ENCODE measurements at regions not wholly inside any gene's neighbourhood (a gene's known extent, or its start where the extent isn't known, plus 50 kb on each side); places are given as distances from the start of the nearest gene placed in this dataset.

- Histone ChIP-seq H3K27ac (ENCODE audit: low read depth, low read length, poor library complexity, severe bottlenecking) (no peak overlapping the region), H2AFZ (ENCODE audit: low read length) (no peak overlapping the region), H3K9me2 (ENCODE audit: insufficient read depth, low read length) (no peaks in the 10 kb centered on the region), H3K4me1 (ENCODE audit: insufficient read depth, low read length, poor library complexity, severe bottlenecking) (no peaks in the 10 kb centered on the region), H3K9me3 (ENCODE audit: low read length) (no peaks in the 10 kb centered on the region), H3K4me2 (ENCODE audit: low read length) (no peak overlapping the region), H3K79me2 (ENCODE audit: insufficient read depth, low read depth, low read length) (no peaks in the 10 kb centered on the region), H3K36me3 (ENCODE audit: insufficient read depth, low read length) (no peaks in the 10 kb centered on the region), H3K4me3 (ENCODE audit: low read depth, low read length, poor library complexity, severe bottlenecking) (no peak overlapping the region), H4K20me1 (ENCODE audit: insufficient read depth, low read length) (no peaks in the 10 kb centered on the region)
- CTCF ChIA-PET (ENCODE audit: unreplicated experiment) = no interaction called here
- POLR2A ChIA-PET = no interaction called here
- DNase-seq (ENCODE audit: low spot score) = no peak
- TF ChIP-seq CTCF (conservative IDR thresholded peaks at IDR 0.05; ENCODE audit: low read length) (no peak), EZH2phosphoT487 (IDR thresholded peaks at IDR 0.05; ENCODE audit: borderline replicate concordance, low read depth, low read length) (no peak)
- intact Hi-C loops (cut with micrococcal nuclease; ENCODE audit: unreplicated experiment) = no loop called here
- no TSS peak for BruUV-seq (replicated peaks)
These were observed 87.2 kb downstream of the MICALL2 start for GRCh38 chr7:1372063-1372462.

- ChIA-PET CTCF (ENCODE audit: unreplicated experiment) (no interaction called here), POLR2A (no interaction called here)
- Histone ChIP-seq H4K20me1 (ENCODE audit: insufficient read depth, low read length) (no peaks in the 10 kb centered on the region), H3K27ac (ENCODE audit: low read depth, low read length, poor library complexity, severe bottlenecking) (no peak overlapping the region), H3K4me2 (ENCODE audit: low read length) (no peak overlapping the region), H3K9me3 (ENCODE audit: low read length) (no peaks in the 10 kb centered on the region), H3K9me2 (ENCODE audit: insufficient read depth, low read length) (no peaks in the 10 kb centered on the region), H3K79me2 (ENCODE audit: insufficient read depth, low read depth, low read length) (no peaks in the 10 kb centered on the region), H3K4me3 (ENCODE audit: low read depth, low read length, poor library complexity, severe bottlenecking) (no peak overlapping the region), H3K4me1 (ENCODE audit: insufficient read depth, low read length, poor library complexity, severe bottlenecking) (no peaks in the 10 kb centered on the region), H2AFZ (ENCODE audit: low read length) (no peak overlapping the region), H3K36me3 (ENCODE audit: insufficient read depth, low read length) (no peaks in the 10 kb centered on the region)
- no peak for TF ChIP-seq CTCF (conservative IDR thresholded peaks at IDR 0.05; ENCODE audit: low read length)
- TF ChIP-seq EZH2phosphoT487 (IDR thresholded peaks at IDR 0.05; ENCODE audit: borderline replicate concordance, low read depth, low read length) = no peak
- no TSS peak for BruUV-seq (replicated peaks)
- DNase-seq (ENCODE audit: low spot score) = no peak
- intact Hi-C loops (cut with micrococcal nuclease; ENCODE audit: unreplicated experiment) = no loop called here
These were observed 86.4 kb downstream of the MICALL2 start for GRCh38 chr7:1372671-1373379.

- Histone ChIP-seq H3K4me1 (ENCODE audit: insufficient read depth, low read length, poor library complexity, severe bottlenecking) (no peaks in the 10 kb centered on the region), H3K9me3 (ENCODE audit: low read length) (no peaks in the 10 kb centered on the region), H3K36me3 (ENCODE audit: insufficient read depth, low read length) (no peaks in the 10 kb centered on the region), H3K9me2 (ENCODE audit: insufficient read depth, low read length) (no peaks in the 10 kb centered on the region), H3K4me2 (ENCODE audit: low read length) (no peak overlapping the region), H3K4me3 (ENCODE audit: low read depth, low read length, poor library complexity, severe bottlenecking) (no peak overlapping the region), H2AFZ (ENCODE audit: low read length) (no peak overlapping the region), H3K79me2 (ENCODE audit: insufficient read depth, low read depth, low read length) (no peaks in the 10 kb centered on the region), H4K20me1 (ENCODE audit: insufficient read depth, low read length) (no peaks in the 10 kb centered on the region), H3K27ac (ENCODE audit: low read depth, low read length, poor library complexity, severe bottlenecking) (no peak overlapping the region)
- peak; percentile 11 for DNase-seq (ENCODE audit: low spot score)
- POLR2A ChIA-PET = no interaction called here
- TF ChIP-seq EZH2phosphoT487 (IDR thresholded peaks at IDR 0.05; ENCODE audit: borderline replicate concordance, low read depth, low read length) (no peak), CTCF (conservative IDR thresholded peaks at IDR 0.05; ENCODE audit: low read length) (no peak)
- intact Hi-C loops (cut with micrococcal nuclease; ENCODE audit: unreplicated experiment) = no loop called here
- CTCF ChIA-PET (ENCODE audit: unreplicated experiment) = no interaction called here
- BruUV-seq (replicated peaks) = no TSS peak
These were observed 82.0 kb downstream of the MICALL2 start for GRCh38 chr7:1377111-1377909.
